Spleen (tissue), 7 donors: ENCODE measurements at regions not wholly inside any gene's neighbourhood (a gene's known extent, or its start where the extent isn't known, plus 50 kb on each side); places are given as distances from the start of the nearest gene placed in this dataset.

Experiments used
- CTCF ChIP-seq, 11 experiments: fragments of 200-600 bp in 7 of 11; fragments of 450-650 bp in 4 of 11; sonication (generic) in 4 of 11; IDR thresholded peaks in 8 of 11; conservative IDR thresholded peaks in 3 of 11; 1 replicate in 7 of 11; 2 replicates in 4 of 11; pipeline versions ENCODE4 v1.4.0 to v1.8.0; 2016 to 2021; ENCODE audit warnings: antibody characterized with exemption in 11 of 11, inconsistent platforms in 4 of 11, mild to moderate bottlenecking in 1 of 11
- POLR2A ChIP-seq, 3 donors: fragments of 450-650 bp; IDR thresholded peaks; one replicate each; pipeline ENCODE4 v1.5.1; 2017; ENCODE audit warnings: antibody characterized with exemption in 3 of 3, mild to moderate bottlenecking in 1 of 3
- donor health status: DM: no; HTN: no; CAD: no; lungs with moderate emphysema.
- donor health status: DM: no; HTN: no; CAD: no.
- donor health status: DM: no; HTN: no; CAD: no.

- TF ChIP-seq CTCF (IDR thresholded peaks at IDR 0.05 in 8 of 11, conservative IDR thresholded peaks at IDR 0.05 in 3 of 11) (no peak), POLR2A (IDR thresholded peaks at IDR 0.05) (no peak)
Measured at GRCh38 chr12:40436564-40436963, 211.8 kb downstream of the LRRK2 start.
